Retina (tissue), 1 donor: ENCODE measurements at regions not wholly inside any gene's neighbourhood (a gene's known extent, or its start where the extent isn't known, plus 50 kb on each side); places are given as distances from the start of the nearest gene placed in this dataset.
A peak's percentile ranks its signal among the peaks of the same experiment; 100 is the strongest.
"Not testable (repeated sequence)": the region's sequence is repeated elsewhere in the genome, so short reads cannot be mapped to it uniquely, and the experiment has no call there.

ENCODE experiments used
- DNase-seq: peaks from one replicate; pipeline ENCODE4 v3.0.0-alpha.2; 2016

- DNase-seq, result peak; percentile 28
These were observed 1105.7 kb downstream of the REEP3 start for GRCh38 chr10:64626924-64627323.

- DNase-seq, result no peak
These were observed 1109.3 kb downstream of the REEP3 start for GRCh38 chr10:64630534-64630933.

- no peak for DNase-seq
These were observed 1114.7 kb downstream of the REEP3 start for GRCh38 chr10:64635906-64636305.

- DNase-seq, result peak; percentile 20
These were observed 1115.3 kb downstream of the REEP3 start for GRCh38 chr10:64636461-64636860.

- no peak for DNase-seq
These were observed 1116.7 kb downstream of the REEP3 start for GRCh38 chr10:64637939-64638338.

- no peak for DNase-seq
These were observed 1127.7 kb downstream of the REEP3 start for GRCh38 chr10:64648915-64649314.

- no peak for DNase-seq
These were observed 1137.3 kb downstream of the REEP3 start for GRCh38 chr10:64658528-64658927.

GRCh38 chr10:64659311-64659710 is 1138.1 kb downstream of the REEP3 start:
- DNase-seq, result no peak

- no peak for DNase-seq
These were observed 1160.8 kb downstream of the REEP3 start for GRCh38 chr10:64682043-64682442.

GRCh38 chr10:64690194-64690593 is 1169.0 kb downstream of the REEP3 start:
- peak; percentile 44 for DNase-seq

- DNase-seq, result no peak
These were observed 1178.0 kb downstream of the REEP3 start for GRCh38 chr10:64699244-64699643.

- DNase-seq, result not testable (repeated sequence)
These were observed 1180.9 kb downstream of the REEP3 start for GRCh38 chr10:64702086-64702485.

- no peak for DNase-seq
These were observed 1187.9 kb downstream of the REEP3 start for GRCh38 chr10:64708884-64709681.

GRCh38 chr10:64726466-64726865 is 1205.3 kb downstream of the REEP3 start:
- DNase-seq, result no peak

- DNase-seq, result no peak
These were observed 1209.8 kb downstream of the REEP3 start for GRCh38 chr10:64731016-64731415.

- DNase-seq, result no peak
These were observed 1211.3 kb downstream of the REEP3 start for GRCh38 chr10:64732372-64732957.

GRCh38 chr10:64733980-64734379 is 1212.8 kb downstream of the REEP3 start:
- peak; percentile 5 for DNase-seq

- DNase-seq, result no peak
These were observed 1217.3 kb downstream of the REEP3 start for GRCh38 chr10:64738462-64738861.

GRCh38 chr10:64745565-64745964 is 1224.4 kb downstream of the REEP3 start:
- no peak for DNase-seq

- no peak for DNase-seq
These were observed 1229.5 kb downstream of the REEP3 start for GRCh38 chr10:64750672-64751071.

GRCh38 chr10:64753516-64753915 is 1232.3 kb downstream of the REEP3 start:
- no peak for DNase-seq

GRCh38 chr10:64760371-64760770 is 1239.2 kb downstream of the REEP3 start:
- DNase-seq, result no peak

GRCh38 chr10:64762861-64763260 is 1241.7 kb downstream of the REEP3 start:
- no peak for DNase-seq

- no peak for DNase-seq
These were observed 1244.3 kb downstream of the REEP3 start for GRCh38 chr10:64765498-64765897.
